ENCODE measurements at regions not wholly inside any gene's neighbourhood (a gene's known extent, or its start where the extent isn't known, plus 50 kb on each side); places are given as distances from the start of the nearest gene placed in this dataset.

- TF ChIP-seq RAD21 (IDR thresholded peaks at IDR 0.05; ENCODE audit: low read depth) (no peak), POLR2AphosphoS5 (IDR thresholded peaks at IDR 0.05; ENCODE audit: low read depth, low read length) (no peak), ATF3 (IDR thresholded peaks at IDR 0.05) (no peak)
Observed at GRCh38 chr3:31284776-31285175, 247.9 kb upstream of the STT3B start (continued).

GRCh38 chr3:31285833-31286486, 246.8 kb upstream of the STT3B start:
- peaks cover 29 to 47% of the 10 kb centered on the region in 2 experiments for H3K4me1 ChIP-seq (ENCODE audit: control insufficient read depth in 1 of 2, insufficient read depth in 2 of 2, low read length in 2 of 2)
- intact Hi-C loops (cut with micrococcal nuclease): no loop called here
- RAD21 ChIA-PET (ENCODE audit: low non-redundant PET in 1 of 2, low total read pairs in 2 of 2, uncharacterized antibody in 2 of 2, unreplicated experiment in 2 of 2): no interaction called here
- no peak overlapping the region for H3K4me3 ChIP-seq (replicated peaks in 1 of 2; ENCODE audit: low read depth in 1 of 2, low read length in 2 of 2)
- BruUV-seq (replicated peaks): no TSS peak
- no peaks in the 10 kb centered on the region for H3K27me3 ChIP-seq (ENCODE audit: insufficient read depth, low read length)
- ATAC-seq (no peak), DNase-seq (ENCODE audit: low read depth, low spot score) (no peak)
- H4K20me1 ChIP-seq (ENCODE audit: insufficient read depth): no peaks in the 10 kb centered on the region
- H3K36me3 ChIP-seq (ENCODE audit: control insufficient read depth in 1 of 2, insufficient read depth in 2 of 2, low read length in 2 of 2): no peaks in the 10 kb centered on the region
- H3K79me2 ChIP-seq (ENCODE audit: insufficient read depth, low read length): no peaks in the 10 kb centered on the region
- no peaks in the 10 kb centered on the region for H3K9me2 ChIP-seq (ENCODE audit: insufficient read depth)
- no peak overlapping the region for H3K9ac ChIP-seq (ENCODE audit: low read length)
- no peak overlapping the region for H2AFZ ChIP-seq (ENCODE audit: low read depth, low read length, poor library complexity, severe bottlenecking)
- POLR2A ChIA-PET: no interaction called here
- no peak overlapping the region for H3K27ac ChIP-seq (ENCODE audit: low read depth, low read length)
- CTCF ChIA-PET: no interaction called here
- no peak for TF ChIP-seq ZFX (IDR thresholded peaks at IDR 0.05)
- TF ChIP-seq CBX3 (IDR thresholded peaks at IDR 0.05; ENCODE audit: low read depth): no peak
- no peak for TF ChIP-seq SRF (IDR thresholded peaks at IDR 0.05; ENCODE audit: low read depth)
- no peak for TF ChIP-seq MAX (IDR thresholded peaks at IDR 0.05)
- TF ChIP-seq FOSL1 (IDR thresholded peaks at IDR 0.05; ENCODE audit: low read depth): no peak
- TF ChIP-seq EGR1 (IDR thresholded peaks at IDR 0.05; ENCODE audit: low read depth): no peak
- no peak for TF ChIP-seq REST (IDR thresholded peaks at IDR 0.05; ENCODE audit: low read depth)
- no peak for TF ChIP-seq POLR2AphosphoS5 (IDR thresholded peaks at IDR 0.05; ENCODE audit: low read depth, low read length)
- no peak overlapping the region for H3K4me2 ChIP-seq (ENCODE audit: low read length)
- no peaks in the 10 kb centered on the region for H3K9me3 ChIP-seq (ENCODE audit: control insufficient read depth in 1 of 2, insufficient read depth in 1 of 2, low read depth in 1 of 2, low read length in 2 of 2)

Measured in HCT116 (cell line).